Jurkat, Clone E6-1 (cell line): ENCODE measurements at regions not wholly inside any gene's neighbourhood (a gene's known extent, or its start where the extent isn't known, plus 50 kb on each side); places are given as distances from the start of the nearest gene placed in this dataset.

Source experiments
- DNase-seq: peaks from one replicate; pipeline ENCODE4 v3.0.0-alpha.2; 2011; ENCODE audit warnings: low read depth, low spot score
- H3K4me3 ChIP-seq: 2 replicates; pipeline ENCODE4 v1.5.1; 2011; ENCODE audit warnings: mild to moderate bottlenecking, low read length, control low read depth, moderate library complexity

- DNase-seq: no peak
- no peak overlapping the region for H3K4me3 ChIP-seq
Measured at GRCh38 chr7:70952311-70952710, 179.6 kb upstream of the GALNT17 start.

- H3K4me3 ChIP-seq: no peak overlapping the region
- no peak for DNase-seq
Measured at GRCh38 chr7:70953331-70953741, 178.6 kb upstream of the GALNT17 start.

GRCh38 chr7:70953796-70954195 lies 178.1 kb upstream of the GALNT17 start:
- no peak for DNase-seq
- no peak overlapping the region for H3K4me3 ChIP-seq

GRCh38 chr7:70972693-70973092 lies 159.3 kb upstream of the GALNT17 start:
- DNase-seq: no peak
- H3K4me3 ChIP-seq: no peak overlapping the region

- H3K4me3 ChIP-seq: no peak overlapping the region
- no peak for DNase-seq
Measured at GRCh38 chr7:70975754-70976153, 156.2 kb upstream of the GALNT17 start.

GRCh38 chr7:70986297-70986696 lies 145.6 kb upstream of the GALNT17 start:
- H3K4me3 ChIP-seq: no peak overlapping the region
- DNase-seq: no peak

DNA sequence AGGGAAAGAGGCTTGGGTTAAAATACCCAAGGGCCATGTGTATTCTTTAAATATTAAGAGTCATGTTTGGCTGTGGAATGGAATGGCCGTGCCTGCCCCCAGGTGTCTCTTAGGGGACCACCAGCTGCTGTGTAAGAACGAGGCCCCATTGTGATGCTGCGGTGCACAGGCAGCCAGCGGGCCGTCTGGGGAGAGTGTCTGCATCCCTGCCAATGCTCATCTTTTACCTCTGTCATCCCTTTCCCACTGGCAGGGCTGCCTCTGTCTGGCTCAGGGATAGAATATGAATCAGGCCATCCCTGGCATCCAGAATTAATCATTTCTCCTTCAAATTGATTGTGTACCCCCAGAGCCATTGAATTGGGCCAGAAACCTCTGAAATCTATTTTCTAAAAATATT lies 137.8 kb upstream of the GALNT17 start:
- no peak for DNase-seq
- H3K4me3 ChIP-seq: no peak overlapping the region

DNA sequence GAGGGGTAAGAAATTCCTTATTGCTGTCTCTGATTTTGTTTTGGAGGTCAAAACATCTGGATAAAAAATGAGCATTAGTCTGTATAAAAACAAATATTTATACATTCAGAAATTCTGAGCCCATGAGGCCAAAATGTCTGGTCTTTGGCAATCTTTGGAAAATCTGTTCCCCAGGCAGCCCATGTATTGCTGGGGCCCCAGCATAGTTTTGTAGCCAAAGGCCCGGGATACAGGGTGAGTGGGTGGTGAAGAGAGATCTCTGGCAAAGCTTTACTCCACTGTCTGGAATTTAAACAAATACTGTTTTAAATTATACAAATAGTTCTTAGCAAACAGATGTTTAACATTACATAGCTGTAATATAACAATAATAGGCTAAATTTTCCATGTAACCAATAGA lies 134.7 kb upstream of the GALNT17 start:
- DNase-seq: no peak
- no peak overlapping the region for H3K4me3 ChIP-seq

- no peak for DNase-seq
- H3K4me3 ChIP-seq: no peak overlapping the region
Measured at GRCh38 chr7:71005109-71005508, 126.8 kb upstream of the GALNT17 start.

DNA sequence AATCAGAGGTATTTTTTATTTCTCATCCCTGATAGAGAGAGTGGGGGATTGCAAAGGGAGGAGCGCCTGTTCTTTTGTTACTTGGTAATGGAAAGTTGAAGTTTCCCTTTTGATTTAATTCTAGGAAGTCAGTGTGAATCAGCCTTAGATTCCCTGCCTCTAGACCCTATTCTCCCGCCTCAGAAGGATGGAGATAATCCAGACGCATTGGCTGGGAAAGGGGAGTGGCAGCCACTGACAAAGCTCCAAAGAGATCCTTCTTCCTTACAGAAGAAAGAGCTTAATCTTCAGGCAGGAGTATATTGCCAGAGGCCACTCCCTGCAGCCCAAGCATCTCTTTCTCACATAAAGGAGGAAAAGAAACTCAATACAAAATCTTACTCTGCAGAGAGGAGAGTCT lies 122.3 kb upstream of the GALNT17 start:
- DNase-seq: no peak
- H3K4me3 ChIP-seq: no peak overlapping the region

DNA sequence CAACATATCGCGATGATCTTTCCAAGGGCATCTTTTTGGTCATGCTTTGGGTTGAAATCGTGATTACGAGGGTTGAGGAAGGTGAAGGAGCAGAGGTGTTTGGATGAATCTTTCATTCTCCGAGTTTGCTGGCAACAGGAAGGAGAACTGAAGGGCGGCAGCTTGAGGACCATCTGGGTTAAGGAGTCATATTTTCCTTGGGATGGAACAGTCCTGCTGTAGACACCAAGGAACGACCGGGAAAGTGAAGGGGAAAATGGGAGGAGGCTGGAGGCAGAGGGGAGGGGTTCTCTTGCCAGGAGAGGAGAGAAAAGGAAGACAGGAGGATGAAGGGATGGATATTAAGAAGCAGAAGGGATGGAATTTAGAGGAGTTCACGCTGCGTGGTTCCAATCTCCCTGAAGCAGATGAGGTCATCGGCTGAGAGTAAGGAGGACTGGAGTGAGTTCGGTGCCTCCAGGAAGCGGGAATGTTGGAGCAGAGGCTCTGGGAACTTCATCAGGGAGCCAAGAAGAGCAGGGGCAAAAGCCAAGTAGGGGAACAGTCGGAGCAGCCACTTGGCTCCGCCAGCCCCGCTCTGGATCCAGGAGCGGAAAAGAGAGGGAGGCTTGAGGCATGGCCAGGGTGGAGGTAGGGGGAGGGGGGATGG lies 116.6 kb upstream of the GALNT17 start:
- DNase-seq: no peak
- no peak overlapping the region for H3K4me3 ChIP-seq

DNA sequence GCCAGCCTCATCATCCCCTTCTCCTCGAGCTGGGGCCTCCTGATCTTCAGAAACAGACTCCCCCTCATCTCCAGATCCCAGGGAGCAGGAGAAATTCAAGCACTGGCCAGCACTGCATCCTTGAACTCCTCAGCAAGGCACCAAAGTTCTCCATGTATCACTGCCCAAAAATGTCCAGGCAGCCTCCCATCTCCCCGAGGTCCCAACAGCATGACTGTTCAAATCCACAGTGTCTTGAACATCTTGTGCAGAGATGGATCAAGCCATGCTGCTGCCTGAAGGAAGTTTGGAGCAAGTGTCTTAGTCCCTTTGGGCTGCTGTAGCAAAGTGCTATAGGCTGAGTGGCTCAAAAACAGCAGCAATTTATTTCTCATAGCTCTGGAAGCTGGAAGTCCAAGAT lies 115.5 kb upstream of the GALNT17 start:
- no peak overlapping the region for H3K4me3 ChIP-seq

DNA sequence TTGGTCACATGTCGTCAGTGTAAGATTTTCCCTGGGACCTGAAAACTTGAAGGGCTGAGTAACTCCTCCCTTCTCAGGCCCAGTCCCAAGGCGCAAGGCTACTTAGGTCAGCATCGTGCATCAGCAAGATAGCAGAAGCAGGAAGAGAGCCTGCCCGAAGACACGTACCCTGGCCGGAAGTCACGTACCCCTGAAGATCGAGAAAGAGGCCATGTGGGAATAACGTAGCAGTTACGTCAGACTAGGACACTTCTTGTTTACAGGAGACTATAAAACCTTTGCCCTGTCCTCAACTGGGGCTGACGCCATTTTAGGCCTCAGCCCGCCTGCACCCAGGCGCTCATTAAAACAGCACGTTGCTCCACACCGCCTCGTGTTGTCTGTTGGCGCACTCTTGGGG lies 114.3 kb upstream of the GALNT17 start:
- no peak for DNase-seq
- H3K4me3 ChIP-seq: no peak overlapping the region

More for the DNA sequence above, 115.5 kb upstream of the GALNT17 start:
- DNase-seq: no peak

GRCh38 chr7:71019706-71020105 lies 112.2 kb upstream of the GALNT17 start:
- no peak for DNase-seq
- no peak overlapping the region for H3K4me3 ChIP-seq

DNA sequence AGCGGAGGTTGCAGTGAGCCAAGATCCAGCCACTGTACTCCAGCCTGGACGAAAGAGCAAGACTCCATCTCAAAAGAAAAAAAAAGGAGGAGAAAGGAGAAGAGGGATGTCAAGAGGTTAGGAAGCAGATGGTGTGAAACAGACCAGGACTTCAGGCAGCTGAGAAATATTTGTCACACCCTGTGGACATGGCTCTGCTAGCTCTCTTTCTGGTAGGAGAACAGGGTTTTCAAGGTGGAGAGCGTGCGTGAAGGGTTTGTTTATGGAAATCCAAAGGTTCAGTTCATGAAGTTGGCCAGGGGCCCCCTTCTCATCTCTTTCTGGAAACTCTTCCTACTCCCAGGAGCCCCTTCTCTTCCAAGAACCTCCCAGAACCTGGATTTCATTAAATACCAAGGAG lies 110.8 kb upstream of the GALNT17 start:
- DNase-seq: no peak
- no peak overlapping the region for H3K4me3 ChIP-seq

GRCh38 chr7:71026680-71027079 lies 105.3 kb upstream of the GALNT17 start:
- DNase-seq: no peak
- H3K4me3 ChIP-seq: no peak overlapping the region

- H3K4me3 ChIP-seq: no peak overlapping the region
- no peak for DNase-seq
Measured at GRCh38 chr7:71034243-71034642, 97.7 kb upstream of the GALNT17 start.

- DNase-seq: no peak
- no peak overlapping the region for H3K4me3 ChIP-seq
Measured at GRCh38 chr7:71042591-71042990, 89.4 kb upstream of the GALNT17 start.

GRCh38 chr7:71050492-71050891 lies 81.5 kb upstream of the GALNT17 start:
- no peak for DNase-seq
- H3K4me3 ChIP-seq: no peak overlapping the region

- H3K4me3 ChIP-seq: no peak overlapping the region
- no peak for DNase-seq
Measured at GRCh38 chr7:71055504-71055903, 76.4 kb upstream of the GALNT17 start.

- H3K4me3 ChIP-seq: no peak overlapping the region
- no peak for DNase-seq
Measured at GRCh38 chr7:71077743-71078476, 54.0 kb upstream of the GALNT17 start.
